HUES6 (cell line): ENCODE measurements at regions not wholly inside any gene's neighbourhood (a gene's known extent, or its start where the extent isn't known, plus 50 kb on each side); places are given as distances from the start of the nearest gene placed in this dataset.
"Not testable (repeated sequence)": the region's sequence is repeated elsewhere in the genome, so short reads cannot be mapped to it uniquely, and the experiment has no call there.

ENCODE experiments used
- H3K27ac ChIP-seq: 2 replicates; pipeline ENCODE4 v1.7.0; 2013; ENCODE audit warnings: low read depth, mild to moderate bottlenecking, low read length, inconsistent platforms
- H3K27me3 ChIP-seq: 2 replicates; pipeline ENCODE4 v1.6.1; 2013; ENCODE audit warnings: low read length; ENCODE audit not compliant: control insufficient read depth, insufficient read depth
- H3K36me3 ChIP-seq: 2 replicates; pipeline ENCODE4 v1.6.1; 2013; ENCODE audit warnings: low read length; ENCODE audit not compliant: control insufficient read depth, insufficient read depth
- H3K4me1 ChIP-seq: 2 replicates; pipeline ENCODE4 v1.6.1; 2013; ENCODE audit warnings: low read length; ENCODE audit not compliant: control insufficient read depth, insufficient read depth
- H3K4me3 ChIP-seq: 2 replicates; pipeline ENCODE4 v1.5.1; 2013; ENCODE audit warnings: low read depth, low read length
- H3K9ac ChIP-seq: one replicate; pipeline ENCODE4 v1.6.1; 2013; ENCODE audit warnings: mild to moderate bottlenecking, low read length
- H3K9me3 ChIP-seq: 2 replicates; pipeline ENCODE4 v1.6.1; 2013; ENCODE audit warnings: low read depth, low read length; ENCODE audit not compliant: control insufficient read depth, insufficient read depth

DNA sequence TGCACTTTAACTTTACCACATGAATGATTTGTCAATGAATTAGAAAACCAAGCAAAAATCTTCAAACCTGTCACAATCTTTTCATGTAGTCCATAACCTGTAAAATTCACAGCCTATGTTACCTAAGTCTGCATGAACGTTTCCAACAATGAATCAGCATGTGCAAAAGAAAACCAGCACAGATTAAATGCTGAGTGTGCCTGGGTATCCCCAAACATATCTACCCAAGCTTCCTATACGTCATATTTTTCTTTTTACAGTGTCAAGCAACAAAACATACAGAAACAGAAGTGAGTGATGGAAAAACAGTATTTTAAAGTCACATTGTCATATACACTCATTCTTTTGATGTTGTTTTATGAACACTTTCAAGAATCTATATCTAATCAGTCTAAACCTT lies 713.5 kb downstream of the RFPL4B start:
- Histone ChIP-seq H3K27ac (no peak overlapping the region), H3K4me3 (no peak overlapping the region), H3K36me3 (no peaks in the 10 kb centered on the region), H3K9ac (no peak overlapping the region), H3K9me3 (peaks cover 3% of the 10 kb centered on the region; the same call in 1 of the 2 replicates), H3K27me3 (no peaks in the 10 kb centered on the region), H3K4me1 (peaks cover 8% of the 10 kb centered on the region)

DNA sequence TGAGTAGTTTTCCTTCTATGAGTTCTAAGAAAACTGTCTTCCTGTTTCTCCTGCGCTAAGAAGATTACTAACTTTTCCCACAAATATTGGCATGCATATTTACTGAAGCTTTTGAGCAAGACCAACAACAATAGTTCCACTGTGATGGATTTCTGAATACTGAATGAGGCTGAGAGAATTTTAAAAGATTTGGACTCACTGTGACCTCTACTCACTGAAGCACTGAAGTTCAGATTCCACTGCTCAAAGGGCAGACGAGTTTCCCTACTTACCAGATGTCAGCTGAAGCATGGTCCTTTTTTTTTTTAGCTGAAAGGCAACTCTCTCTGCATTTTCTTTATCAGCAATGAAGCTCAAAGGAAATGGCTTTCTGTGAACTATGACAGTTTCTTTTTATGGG lies 718.5 kb downstream of the RFPL4B start:
- no peaks in the 10 kb centered on the region for H3K9me3 ChIP-seq
- H3K4me1 ChIP-seq = peaks cover 16% of the 10 kb centered on the region
- no peaks in the 10 kb centered on the region for H3K36me3 ChIP-seq
- no peak overlapping the region for H3K27ac ChIP-seq
- H3K4me3 ChIP-seq = no peak overlapping the region
- H3K9ac ChIP-seq = no peak overlapping the region
- H3K27me3 ChIP-seq = no peaks in the 10 kb centered on the region

- H3K4me1 ChIP-seq = peaks cover 16% of the 10 kb centered on the region
- H3K9ac ChIP-seq = no peak overlapping the region
- H3K27ac ChIP-seq = no peak overlapping the region
- no peaks in the 10 kb centered on the region for H3K27me3 ChIP-seq
- no peaks in the 10 kb centered on the region for H3K9me3 ChIP-seq
- H3K36me3 ChIP-seq = no peaks in the 10 kb centered on the region
- H3K4me3 ChIP-seq = no peak overlapping the region
These were observed 720.6 kb downstream of the RFPL4B start for GRCh38 chr6:113067612-113068275.

DNA sequence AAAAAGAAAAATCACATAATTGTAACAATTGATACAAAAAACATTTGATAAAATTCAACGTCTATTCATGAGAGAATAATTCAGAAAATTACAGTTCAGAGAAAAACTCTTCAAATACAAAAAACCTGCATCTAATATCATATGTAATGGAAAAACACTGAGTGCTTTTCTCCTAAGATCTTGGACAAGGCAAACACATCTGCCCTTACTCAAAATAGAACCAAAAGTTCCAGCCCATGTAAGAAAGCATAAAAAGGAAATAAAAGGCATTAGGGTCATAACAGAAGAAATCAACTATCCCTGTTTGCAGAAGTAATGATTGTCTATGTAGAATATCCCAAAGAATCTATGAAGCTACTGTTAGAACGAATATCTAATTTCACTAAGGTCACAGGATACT lies 721.4 kb downstream of the RFPL4B start:
- Histone ChIP-seq H3K27ac (no peak overlapping the region), H3K36me3 (no peaks in the 10 kb centered on the region), H3K4me1 (peaks cover 16% of the 10 kb centered on the region), H3K4me3 (no peak overlapping the region), H3K9ac (no peak overlapping the region), H3K27me3 (no peaks in the 10 kb centered on the region), H3K9me3 (no peaks in the 10 kb centered on the region)

DNA sequence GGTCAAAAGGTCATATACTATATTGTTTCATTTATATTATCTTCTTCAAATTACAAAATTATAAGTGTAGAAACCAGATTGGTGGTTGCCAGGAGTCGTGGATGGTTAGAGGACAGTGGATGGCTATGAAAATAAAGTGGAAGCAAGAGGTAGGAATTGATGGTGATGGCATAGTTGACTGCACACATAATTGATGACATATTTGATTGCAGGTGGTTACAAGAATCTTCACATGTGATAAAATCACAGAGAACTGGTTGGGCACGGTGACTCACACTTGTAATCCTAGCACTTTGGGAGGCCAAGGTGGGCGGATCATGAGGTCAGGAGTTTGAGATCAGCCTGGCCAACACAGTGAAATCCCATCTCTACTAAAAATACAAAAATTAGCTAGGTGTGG lies 723.6 kb downstream of the RFPL4B start:
- not testable (repeated sequence) for H3K27ac ChIP-seq, H3K36me3 ChIP-seq, H3K27me3 ChIP-seq, H3K4me1 ChIP-seq, H3K4me3 ChIP-seq, H3K9ac ChIP-seq, H3K9me3 ChIP-seq

DNA sequence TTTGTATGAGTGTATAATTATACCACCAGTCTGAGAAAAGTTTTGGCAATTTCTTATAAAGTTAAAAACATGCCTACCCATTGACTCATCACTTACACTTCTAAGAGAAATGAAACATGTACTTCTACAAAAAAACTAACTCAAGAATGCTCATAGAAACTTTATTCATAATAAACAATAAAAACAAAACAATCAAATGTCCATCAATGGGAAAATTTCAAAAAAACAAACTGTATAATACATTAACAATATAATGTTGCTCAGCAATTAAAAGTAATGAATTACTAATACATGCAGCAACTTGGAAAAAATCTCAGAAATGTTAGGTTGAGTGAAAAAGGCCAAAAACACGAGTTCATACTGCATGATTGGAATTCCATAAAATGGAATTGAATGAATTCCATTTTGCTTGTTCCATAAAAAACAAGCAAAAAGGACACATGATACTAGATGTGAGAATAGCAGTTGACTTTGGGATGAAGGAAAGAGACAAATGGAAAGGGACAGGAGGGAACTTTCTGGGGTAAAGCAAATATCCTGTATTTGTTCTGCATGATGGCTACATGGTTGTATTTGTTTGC lies 726.6 kb downstream of the RFPL4B start:
- Histone ChIP-seq H3K27me3 (no peaks in the 10 kb centered on the region), H3K9me3 (no peaks in the 10 kb centered on the region), H3K36me3 (no peaks in the 10 kb centered on the region), H3K4me1 (no peaks in the 10 kb centered on the region), H3K27ac (no peak overlapping the region), H3K9ac (no peak overlapping the region), H3K4me3 (no peak overlapping the region)

GRCh38 chr6:113076116-113076515 lies 729.0 kb downstream of the RFPL4B start:
- Histone ChIP-seq H3K4me3 (no peak overlapping the region), H3K4me1 (no peaks in the 10 kb centered on the region), H3K9me3 (no peaks in the 10 kb centered on the region), H3K27me3 (no peaks in the 10 kb centered on the region), H3K27ac (no peak overlapping the region), H3K36me3 (no peaks in the 10 kb centered on the region), H3K9ac (no peak overlapping the region)

DNA sequence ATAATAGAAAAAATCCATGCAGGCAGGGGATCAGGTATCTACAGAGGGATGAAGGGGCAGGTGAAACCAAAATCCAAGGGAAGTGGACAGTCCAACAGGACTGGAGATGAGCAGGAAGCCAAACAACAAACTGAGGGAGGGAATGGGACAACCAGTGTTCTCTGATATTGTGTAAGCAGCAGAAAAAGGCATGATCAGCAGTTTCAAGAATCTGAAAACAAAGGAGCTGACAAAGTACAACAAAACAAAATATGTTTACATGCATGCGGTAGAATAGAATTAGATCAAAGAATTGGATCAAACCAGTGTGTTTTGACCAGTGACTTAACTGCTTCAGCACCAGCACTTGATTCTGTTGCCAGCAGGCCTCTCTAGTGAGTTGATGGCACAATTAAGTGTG lies 729.7 kb downstream of the RFPL4B start:
- H3K4me3 ChIP-seq = no peak overlapping the region
- no peaks in the 10 kb centered on the region for H3K27me3 ChIP-seq
- H3K36me3 ChIP-seq = no peaks in the 10 kb centered on the region
- H3K9ac ChIP-seq = no peak overlapping the region
- H3K27ac ChIP-seq = no peak overlapping the region
- H3K4me1 ChIP-seq = no peaks in the 10 kb centered on the region
- no peaks in the 10 kb centered on the region for H3K9me3 ChIP-seq

- no peak overlapping the region for H3K27ac ChIP-seq
- no peaks in the 10 kb centered on the region for H3K4me1 ChIP-seq
These were observed 730.7 kb downstream of the RFPL4B start for GRCh38 chr6:113077794-113078193.

GRCh38 chr6:113078791-113079190 lies 731.7 kb downstream of the RFPL4B start:
- Histone ChIP-seq H3K9me3 (no peaks in the 10 kb centered on the region), H3K9ac (no peak overlapping the region), H3K27me3 (no peaks in the 10 kb centered on the region), H3K36me3 (no peaks in the 10 kb centered on the region), H3K4me1 (no peaks in the 10 kb centered on the region), H3K4me3 (no peak overlapping the region), H3K27ac (no peak overlapping the region)

More at GRCh38 chr6:113077794-113078193, 730.7 kb downstream of the RFPL4B start:
- no peaks in the 10 kb centered on the region for H3K27me3 ChIP-seq
- H3K36me3 ChIP-seq = no peaks in the 10 kb centered on the region
- no peaks in the 10 kb centered on the region for H3K9me3 ChIP-seq
- H3K9ac ChIP-seq = no peak overlapping the region
- no peak overlapping the region for H3K4me3 ChIP-seq

DNA sequence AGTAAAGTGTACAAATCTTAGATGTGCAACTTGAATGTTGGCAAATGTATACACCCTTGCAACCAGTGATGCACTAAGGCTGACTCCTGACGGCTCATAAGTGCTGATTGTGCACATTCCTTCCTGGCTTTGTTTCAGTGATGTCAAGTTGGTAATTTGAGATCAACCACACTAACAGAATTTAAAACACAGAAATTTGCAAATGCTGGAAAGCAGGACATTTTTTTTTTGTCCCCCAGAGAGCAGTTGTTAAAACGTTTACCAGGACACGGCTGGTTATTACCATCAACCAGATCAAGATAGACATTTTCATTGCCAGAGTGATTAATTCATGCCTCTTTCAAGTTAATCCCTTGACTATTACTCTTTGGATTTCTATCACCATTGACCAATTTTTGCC lies 735.6 kb downstream of the RFPL4B start:
- Histone ChIP-seq H3K9ac (no peak overlapping the region), H3K4me3 (no peak overlapping the region), H3K4me1 (no peaks in the 10 kb centered on the region), H3K9me3 (no peaks in the 10 kb centered on the region), H3K27me3 (no peaks in the 10 kb centered on the region), H3K36me3 (no peaks in the 10 kb centered on the region), H3K27ac (no peak overlapping the region)
